B cell (primary cell): ENCODE measurements at regions not wholly inside any gene's neighbourhood (a gene's known extent, or its start where the extent isn't known, plus 50 kb on each side); places are given as distances from the start of the nearest gene placed in this dataset.

Experiments
- EZH2 ChIP-seq: IDR thresholded peaks from 2 replicates; pipeline ENCODE4 v1.6.1; 2012; ENCODE audit warnings: borderline replicate concordance, low read depth, mild to moderate bottlenecking, moderate library complexity, low read length; ENCODE audit not compliant: insufficient read depth, poor library complexity, severe bottlenecking
- TF ChIP-seq, protein P1 (sequence below): fragments of 200-600 bp; IDR thresholded peaks from one replicate; pipeline ENCODE4 v1.8.0; 2022; ENCODE audit warnings: antibody characterized with exemption, mild to moderate bottlenecking

GRCh38 chr4:66404141-66404540 lies 733.9 kb upstream of the EPHA5 start:
- TF ChIP-seq, protein P1, sequence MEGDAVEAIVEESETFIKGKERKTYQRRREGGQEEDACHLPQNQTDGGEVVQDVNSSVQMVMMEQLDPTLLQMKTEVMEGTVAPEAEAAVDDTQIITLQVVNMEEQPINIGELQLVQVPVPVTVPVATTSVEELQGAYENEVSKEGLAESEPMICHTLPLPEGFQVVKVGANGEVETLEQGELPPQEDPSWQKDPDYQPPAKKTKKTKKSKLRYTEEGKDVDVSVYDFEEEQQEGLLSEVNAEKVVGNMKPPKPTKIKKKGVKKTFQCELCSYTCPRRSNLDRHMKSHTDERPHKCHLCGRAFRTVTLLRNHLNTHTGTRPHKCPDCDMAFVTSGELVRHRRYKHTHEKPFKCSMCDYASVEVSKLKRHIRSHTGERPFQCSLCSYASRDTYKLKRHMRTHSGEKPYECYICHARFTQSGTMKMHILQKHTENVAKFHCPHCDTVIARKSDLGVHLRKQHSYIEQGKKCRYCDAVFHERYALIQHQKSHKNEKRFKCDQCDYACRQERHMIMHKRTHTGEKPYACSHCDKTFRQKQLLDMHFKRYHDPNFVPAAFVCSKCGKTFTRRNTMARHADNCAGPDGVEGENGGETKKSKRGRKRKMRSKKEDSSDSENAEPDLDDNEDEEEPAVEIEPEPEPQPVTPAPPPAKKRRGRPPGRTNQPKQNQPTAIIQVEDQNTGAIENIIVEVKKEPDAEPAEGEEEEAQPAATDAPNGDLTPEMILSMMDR: no peak
- no peak for TF ChIP-seq EZH2
